NCI-H2171 treated with DMSO at 0.1 percent for 48 hours (cell line): ENCODE measurements at regions not wholly inside any gene's neighbourhood (a gene's known extent, or its start where the extent isn't known, plus 50 kb on each side); places are given as distances from the start of the nearest gene placed in this dataset.
"Not testable (repeated sequence)": the region's sequence is repeated elsewhere in the genome, so short reads cannot be mapped to it uniquely, and the experiment has no call there.

Source experiments
- DNase-seq: peaks from one replicate; lab custom pipeline; 2025; lab: John Stamatoyannopoulos, UW

DNA sequence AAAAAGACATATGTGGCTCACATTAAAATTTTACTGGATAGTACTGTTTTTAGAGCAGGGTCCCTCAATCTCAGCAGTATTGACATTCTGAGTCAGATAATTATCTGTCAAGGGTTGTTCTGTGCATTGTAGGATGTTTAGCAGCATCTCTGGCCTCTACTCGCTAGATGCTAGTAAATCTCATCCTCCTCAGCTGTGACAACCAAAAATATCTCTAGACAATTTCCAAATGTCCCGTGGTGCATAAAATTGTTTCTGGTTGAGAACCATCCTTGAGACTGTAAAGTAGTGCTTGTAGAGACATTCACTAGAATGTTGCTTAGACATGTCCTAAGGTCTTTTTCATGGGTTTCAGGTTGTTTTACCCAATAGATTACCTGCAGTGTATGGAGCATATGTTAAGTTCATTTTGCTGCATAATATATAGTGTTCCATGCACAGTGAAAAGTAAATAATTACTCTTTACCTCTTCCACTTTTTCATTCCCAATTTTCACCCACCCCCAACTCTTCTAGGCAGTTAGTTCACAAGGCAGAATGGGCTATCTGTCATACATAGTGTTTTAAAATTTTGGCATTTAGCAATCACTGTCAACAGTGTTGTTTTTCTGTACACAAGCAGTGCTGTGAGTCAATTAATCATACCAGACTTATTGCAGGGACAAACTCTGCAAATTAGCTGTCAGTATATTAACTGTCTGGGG, 200.2 kb upstream of the SLC38A2 start:
- DNase-seq = no peak

DNA sequence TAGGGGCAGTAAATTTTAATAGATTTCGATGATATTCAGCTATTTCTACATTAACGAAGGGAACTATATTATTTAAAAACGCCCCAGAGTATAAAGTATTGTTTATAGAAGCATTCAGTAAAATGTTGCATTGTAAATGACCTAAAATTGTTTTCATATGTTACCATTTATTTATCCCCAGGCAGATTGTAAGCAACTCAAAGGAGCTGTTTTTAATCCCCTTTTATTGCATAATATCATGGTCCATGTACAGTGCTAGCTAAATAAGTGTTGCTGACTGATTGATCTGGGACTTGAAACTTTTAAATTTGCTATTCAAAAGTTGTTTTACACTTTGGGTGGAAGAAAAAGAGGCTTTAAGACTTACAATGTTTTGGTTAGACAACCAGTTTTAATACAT, 199.0 kb upstream of the SLC38A2 start:
- DNase-seq = no peak

DNA sequence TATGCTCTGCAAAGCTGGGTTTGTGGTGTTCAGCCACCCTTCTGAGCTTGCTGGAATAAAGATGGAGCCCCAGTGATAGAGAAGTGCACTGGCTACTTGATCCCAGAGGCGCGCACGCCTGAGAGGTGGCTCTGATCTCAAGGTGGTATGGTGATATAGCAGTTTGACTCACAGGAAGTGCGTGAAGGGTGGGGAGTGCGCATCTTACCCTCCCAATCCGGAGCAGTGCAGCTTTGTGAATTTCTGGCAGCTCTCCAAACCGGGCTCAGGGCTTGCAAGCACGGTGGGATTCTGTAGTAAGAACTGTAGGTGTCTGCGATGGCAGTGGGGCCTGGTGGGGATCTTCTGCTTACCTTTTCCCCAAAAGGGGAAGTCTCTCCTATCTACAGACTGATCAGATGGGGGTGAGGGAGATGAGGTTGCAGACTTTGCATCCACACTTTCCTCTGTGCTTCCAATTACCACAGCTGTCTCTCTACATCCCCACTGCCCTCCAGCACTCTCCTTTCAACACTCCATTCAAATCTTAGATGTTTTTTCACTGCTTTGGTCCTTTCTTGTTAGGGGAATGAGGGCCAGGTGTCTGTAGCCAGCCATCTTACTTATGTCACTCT, 197.4 kb upstream of the SLC38A2 start:
- no peak for DNase-seq

- DNase-seq = no peak
Measured at GRCh38 chr12:46567667-46568066, 195.1 kb upstream of the SLC38A2 start.

GRCh38 chr12:46562625-46563225, 190.2 kb upstream of the SLC38A2 start:
- DNase-seq = no peak

DNA sequence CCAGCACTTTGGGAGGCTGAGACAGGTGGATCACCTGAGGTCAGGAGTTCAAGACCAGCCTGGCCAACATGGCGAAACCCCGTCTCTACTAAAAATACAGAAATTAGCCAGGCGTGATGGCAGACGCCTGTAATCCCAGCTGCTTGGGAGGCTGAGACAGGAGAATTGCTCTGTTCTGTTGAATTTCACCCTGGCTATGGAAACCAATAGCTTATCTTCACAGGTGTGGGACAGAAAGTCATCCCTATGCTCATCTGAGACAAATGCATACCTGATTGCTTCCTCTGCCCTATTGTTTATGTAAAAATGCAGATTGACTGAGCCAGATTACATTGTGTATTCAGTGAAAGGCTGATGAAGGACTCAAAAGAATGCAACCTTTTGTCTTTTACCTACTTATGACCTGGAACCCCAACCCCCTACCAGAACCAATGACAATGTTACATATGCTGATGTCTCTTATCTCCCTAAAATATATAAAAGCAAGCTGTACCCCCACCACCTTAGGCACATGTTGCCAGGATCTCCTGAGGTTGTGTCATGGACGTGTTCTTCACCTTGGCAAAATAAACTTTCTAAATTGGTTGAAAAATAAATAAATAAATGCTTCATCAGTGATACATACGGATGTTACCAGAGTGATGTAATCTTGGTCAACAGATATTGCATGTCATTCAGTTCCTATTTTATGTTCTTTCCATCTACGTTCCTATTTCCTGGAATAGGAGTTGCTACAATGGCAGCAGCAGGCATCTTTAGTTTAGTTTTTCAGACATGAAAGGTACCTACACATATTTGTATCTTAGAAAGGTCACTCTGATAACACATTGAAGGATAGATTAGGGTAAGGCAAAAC, 189.4 kb upstream of the SLC38A2 start:
- not testable (repeated sequence) for DNase-seq

DNA sequence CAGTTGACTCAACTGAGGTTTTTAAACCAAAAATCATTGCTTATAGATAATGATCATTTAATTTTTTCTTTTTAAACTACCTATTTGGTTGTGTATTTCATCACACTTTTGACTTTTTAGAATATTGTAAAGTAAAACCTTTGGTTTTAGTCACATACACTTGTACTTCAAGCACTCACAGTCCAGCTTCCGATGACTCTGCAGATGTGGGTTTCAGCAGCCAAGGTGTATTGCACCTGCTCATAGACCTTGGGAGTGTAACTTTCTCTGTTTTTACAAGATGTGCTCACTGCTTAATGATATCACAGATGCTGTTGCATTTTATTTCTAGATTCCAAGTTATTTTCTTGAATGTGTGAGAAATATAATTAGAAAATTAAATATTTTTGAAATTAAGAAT, 188.3 kb upstream of the SLC38A2 start:
- no peak for DNase-seq

GRCh38 chr12:46560089-46560488, 187.5 kb upstream of the SLC38A2 start:
- no peak for DNase-seq

DNA sequence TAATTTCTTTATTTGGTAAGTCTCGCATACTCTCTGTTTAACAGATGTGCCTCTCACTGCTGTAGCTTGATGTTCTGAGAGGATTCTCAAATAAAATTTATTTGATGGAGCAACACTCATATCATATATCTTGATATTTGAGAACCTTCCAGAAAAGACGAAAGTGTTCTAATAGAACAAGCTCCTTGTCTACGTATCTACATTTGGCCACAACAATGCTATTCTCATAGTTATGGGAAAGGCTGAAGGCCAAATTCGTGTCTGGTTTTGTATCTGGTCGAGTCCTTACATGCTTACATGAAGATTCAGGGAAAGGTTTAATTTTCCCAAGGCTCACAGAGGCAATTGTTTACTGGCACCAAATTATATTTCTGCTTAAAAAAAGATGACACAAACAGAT, 186.7 kb upstream of the SLC38A2 start:
- DNase-seq = no peak

- DNase-seq = no peak
Measured at GRCh38 chr12:46558677-46559076, 186.1 kb upstream of the SLC38A2 start.

DNA sequence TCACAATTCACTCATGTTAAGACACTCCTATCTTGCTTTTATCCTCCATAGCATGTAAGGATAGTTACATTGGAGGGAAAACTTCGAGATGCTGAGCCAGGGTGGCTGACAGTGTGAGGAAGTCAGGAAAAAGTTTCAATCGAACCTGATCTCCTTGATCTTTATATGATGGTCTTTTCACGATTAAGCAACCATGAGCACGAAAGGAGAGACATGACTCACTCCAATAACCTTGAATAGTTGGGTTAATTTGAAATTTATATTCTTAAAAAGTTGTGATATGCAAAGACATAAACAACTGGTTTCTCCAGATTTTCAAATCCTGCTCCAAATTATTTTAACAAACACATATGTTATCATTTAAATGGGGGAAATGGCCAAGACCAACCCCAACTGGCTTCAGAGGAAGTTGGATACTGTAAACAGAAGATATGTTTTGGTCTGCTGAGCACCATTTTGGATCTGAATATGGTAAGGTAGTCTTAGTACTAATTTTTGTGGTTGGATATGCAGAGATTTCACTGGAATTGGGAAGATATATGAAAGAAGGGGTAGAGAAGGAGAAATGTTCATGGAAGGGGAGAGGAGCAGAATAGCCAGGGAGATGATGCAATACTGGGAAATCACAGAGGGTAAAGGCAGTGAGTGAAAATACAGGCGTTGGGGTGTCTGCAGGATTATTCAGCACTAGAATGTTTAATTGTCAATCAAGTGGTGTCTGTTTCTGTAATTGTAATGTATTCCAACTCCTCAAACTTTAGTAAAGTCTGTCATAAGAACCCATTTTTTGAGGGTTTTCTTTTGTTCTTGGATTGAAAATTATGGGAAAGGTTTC, 185.2 kb upstream of the SLC38A2 start:
- no peak for DNase-seq

DNA sequence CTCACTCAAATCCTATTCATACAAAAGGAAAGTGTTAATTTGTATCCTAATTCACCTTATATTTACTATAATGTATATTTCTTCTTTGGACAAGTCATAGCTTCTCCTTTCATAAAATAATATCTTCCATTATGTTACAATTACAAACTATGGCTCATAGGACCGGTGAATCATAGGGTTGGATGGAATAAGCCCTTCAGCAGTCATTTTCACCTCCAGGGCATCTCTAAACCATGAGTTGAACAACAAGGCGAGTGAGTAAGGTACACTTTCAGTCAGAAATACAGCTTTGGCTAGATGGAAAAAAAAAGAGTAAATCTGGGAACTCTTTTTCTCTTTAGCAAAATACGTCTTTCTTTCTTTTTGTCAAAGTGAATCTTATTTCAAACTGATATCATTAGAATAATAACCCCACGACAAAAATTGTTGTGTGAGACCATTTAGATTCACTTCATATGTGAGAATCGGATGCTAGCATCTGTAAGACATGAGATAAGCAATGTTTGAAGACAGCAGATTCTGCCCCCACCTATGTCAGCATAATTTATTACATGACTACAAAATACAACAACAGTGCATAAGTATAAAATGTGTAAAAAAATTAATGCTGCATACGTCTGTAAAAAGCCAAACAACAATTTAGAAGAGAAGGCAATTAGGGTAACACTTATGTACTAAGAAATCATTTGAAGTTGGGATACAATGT, 184.4 kb upstream of the SLC38A2 start:
- DNase-seq = no peak

GRCh38 chr12:46556105-46556559, 183.6 kb upstream of the SLC38A2 start:
- DNase-seq = no peak

GRCh38 chr12:46555406-46555852, 182.9 kb upstream of the SLC38A2 start:
- no peak for DNase-seq

- no peak for DNase-seq
Measured at GRCh38 chr12:46554460-46554859, 181.9 kb upstream of the SLC38A2 start.

GRCh38 chr12:46553911-46554310, 181.3 kb upstream of the SLC38A2 start:
- DNase-seq = no peak

- DNase-seq = no peak
Measured at GRCh38 chr12:46553266-46553665, 180.7 kb upstream of the SLC38A2 start.

DNA sequence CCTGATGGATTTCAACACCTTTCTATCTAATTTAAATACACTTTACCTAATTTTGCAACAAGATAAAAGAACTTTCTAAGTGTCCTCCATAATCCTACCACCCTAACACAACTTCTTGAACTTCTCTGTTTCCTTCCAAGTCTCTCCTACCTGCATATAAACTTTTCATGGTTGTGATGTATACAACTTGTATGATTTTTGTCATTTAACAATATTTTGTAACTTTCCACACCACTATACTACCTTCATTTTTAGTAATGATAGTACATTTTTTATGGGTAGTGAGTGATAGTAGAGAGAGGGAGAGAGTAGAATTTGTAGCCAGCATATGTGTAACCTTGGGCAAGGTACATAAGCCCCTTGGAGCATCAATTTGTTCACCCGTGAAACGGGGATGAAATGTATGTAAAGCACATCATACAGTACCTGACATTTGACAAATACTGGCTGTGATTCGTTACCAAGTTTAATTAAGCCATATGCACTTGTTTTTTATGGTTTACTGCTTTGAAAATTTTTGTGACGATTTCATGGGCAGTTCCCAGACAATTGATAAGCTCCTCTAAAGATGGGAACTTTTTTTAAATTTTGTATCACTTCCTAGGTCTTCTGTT, 177.8 kb upstream of the SLC38A2 start:
- no peak for DNase-seq

DNA sequence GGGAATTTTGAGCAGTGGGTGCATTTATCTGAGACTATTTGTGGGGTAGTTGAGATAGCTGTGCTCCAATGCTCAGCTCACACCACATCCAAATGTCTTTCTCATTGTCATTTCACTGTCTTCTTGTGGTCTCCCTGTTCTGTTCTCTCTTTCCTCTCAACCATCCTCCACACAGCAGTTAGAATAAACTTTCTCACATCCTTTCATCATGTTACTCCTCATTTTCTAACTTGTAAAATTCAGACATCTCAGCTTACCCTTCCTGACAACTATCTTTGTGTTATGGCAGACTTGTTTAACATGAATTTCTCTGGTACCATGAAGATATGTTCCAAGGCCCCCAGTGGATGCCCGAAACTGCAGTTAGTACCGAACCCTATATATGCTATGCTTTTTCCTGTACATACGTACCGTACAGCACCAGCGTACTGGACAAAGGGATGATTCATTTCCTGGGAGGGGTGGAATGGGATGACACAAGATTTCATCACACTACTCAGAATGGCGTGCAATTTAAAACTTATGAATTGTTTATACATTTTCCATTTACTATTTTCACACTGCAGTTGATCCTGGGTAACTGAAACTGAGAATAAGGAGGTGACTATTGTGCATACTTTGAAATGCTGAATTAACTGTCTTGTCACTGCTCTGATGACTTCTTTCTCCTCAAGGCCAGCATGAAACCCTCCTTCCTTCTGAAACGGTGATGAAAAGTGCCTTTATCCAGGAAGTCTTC, 177.1 kb upstream of the SLC38A2 start:
- no peak for DNase-seq

GRCh38 chr12:46548605-46549071, 176.1 kb upstream of the SLC38A2 start:
- no peak for DNase-seq
